ENCODE measurements at regions not wholly inside any gene's neighbourhood (a gene's known extent, or its start where the extent isn't known, plus 50 kb on each side); places are given as distances from the start of the nearest gene placed in this dataset.
"Not testable (repeated sequence)": the region's sequence is repeated elsewhere in the genome, so short reads cannot be mapped to it uniquely, and the experiment has no call there.

DNA sequence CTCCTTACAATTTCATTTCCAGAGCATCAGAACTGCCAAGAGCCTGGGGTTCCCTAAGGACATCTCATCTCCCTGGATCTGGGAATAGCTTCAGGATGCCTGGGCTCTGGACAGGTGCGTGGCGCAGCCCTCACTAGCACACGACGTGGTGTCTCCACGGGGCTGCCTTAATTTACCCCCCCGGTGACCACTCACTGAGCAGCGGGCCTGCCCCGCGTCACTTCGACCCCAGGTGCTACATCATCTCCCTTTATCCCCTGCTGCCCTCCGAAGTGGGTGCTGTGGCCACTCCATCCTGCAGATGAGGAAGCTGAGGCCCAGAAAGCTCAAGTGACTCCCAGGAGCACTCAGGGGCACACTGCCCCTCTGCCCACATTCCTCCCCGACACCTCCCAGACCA is 177.8 kb upstream of the SFSWAP start:
- DNase-seq (ENCODE audit: low spot score) (no peak), FAIRE-seq (no peak)

GRCh38 chr12:131535779-131536178 is 175.1 kb upstream of the SFSWAP start:
- no peak for FAIRE-seq
- no peak for DNase-seq (ENCODE audit: low spot score)

GRCh38 chr12:131536337-131536736 is 174.6 kb upstream of the SFSWAP start:
- no peak for FAIRE-seq
- DNase-seq (ENCODE audit: low spot score): no peak

- DNase-seq (ENCODE audit: low spot score) (no peak), FAIRE-seq (no peak)
These were observed 174.1 kb upstream of the SFSWAP start for GRCh38 chr12:131536766-131537165.

DNA sequence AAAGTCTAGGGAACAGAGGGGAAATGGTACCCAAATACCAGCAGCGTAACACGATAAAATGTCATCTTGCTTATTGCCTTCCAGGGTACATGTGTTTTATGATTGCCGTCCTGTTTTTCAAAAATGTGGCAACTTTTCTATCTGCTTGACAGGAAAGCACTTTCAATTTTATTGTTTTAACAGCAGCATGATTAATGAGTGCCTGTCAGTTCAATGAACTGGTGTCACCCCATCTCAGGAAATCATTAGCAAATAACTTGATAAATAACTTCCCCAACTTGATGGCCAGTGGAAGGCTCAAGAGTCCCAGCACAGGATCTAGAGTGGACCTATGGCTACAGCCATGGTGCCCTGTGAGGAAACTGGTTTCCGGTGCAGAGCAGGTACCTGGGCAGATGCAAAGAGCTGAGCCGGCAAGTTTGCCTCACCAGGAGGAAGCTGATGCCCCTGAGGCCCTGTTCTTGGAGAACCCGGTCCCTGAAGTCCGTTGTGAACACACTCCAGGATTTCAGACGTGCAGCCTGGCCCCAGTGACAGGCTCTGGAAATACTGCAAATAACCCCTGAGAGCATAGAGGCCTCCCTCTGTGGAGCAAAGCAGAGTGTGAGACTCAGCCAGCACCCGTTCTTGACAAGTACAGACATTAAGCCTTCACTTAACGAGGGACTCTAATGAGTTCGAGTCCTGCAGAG is 173.5 kb upstream of the SFSWAP start:
- DNase-seq (ENCODE audit: low spot score): no peak
- FAIRE-seq: no peak

GRCh38 chr12:131539381-131539780 is 171.5 kb upstream of the SFSWAP start:
- FAIRE-seq (no peak), DNase-seq (ENCODE audit: low spot score) (no peak)

- FAIRE-seq (peak; percentile 100), DNase-seq (ENCODE audit: low spot score) (no peak)
These were observed 170.7 kb upstream of the SFSWAP start for GRCh38 chr12:131540138-131540623.

DNA sequence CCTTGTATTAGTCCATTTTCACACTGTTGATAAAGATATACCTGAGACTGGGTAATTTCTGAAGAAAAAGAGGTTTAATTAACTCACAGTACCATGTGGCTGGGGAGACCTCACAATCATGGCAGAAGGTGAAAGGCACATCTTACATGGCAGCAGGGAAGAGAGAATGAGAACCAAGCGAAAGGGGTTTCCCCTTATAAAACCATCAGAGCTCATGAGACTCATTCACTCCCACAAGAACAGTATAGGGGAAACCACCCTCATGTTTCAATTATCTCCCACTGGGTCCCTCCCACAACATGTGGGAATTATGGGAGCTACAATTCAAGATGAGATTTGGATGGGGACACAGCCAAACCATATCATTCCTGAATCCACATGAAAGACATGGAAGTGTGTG is 169.4 kb upstream of the SFSWAP start:
- not testable (repeated sequence) for DNase-seq (ENCODE audit: low spot score); FAIRE-seq

DNA sequence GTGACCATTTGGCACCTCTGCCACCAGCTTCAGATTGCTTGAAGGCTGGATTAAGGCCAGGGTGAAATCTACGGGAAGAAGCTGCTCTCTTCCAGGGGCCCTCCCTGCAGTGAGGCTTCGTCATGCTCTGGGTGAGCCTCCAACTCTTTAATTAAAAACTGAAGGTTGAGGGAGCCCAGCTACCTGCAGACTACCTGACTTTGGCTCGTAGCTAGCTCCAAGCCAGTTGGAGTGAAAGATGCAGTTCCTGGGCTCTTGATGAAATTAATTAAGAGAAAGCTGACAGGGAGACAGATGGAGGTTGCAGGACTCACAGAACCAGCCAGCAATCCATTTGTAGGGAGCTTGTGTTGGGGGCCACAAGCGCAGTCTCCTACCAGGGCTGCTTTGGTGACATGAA is 168.5 kb upstream of the SFSWAP start:
- no peak for FAIRE-seq
- DNase-seq (ENCODE audit: low spot score): no peak

GRCh38 chr12:131543040-131543439 is 167.8 kb upstream of the SFSWAP start:
- DNase-seq (ENCODE audit: low spot score) (no peak), FAIRE-seq (peak; percentile 89)

DNA sequence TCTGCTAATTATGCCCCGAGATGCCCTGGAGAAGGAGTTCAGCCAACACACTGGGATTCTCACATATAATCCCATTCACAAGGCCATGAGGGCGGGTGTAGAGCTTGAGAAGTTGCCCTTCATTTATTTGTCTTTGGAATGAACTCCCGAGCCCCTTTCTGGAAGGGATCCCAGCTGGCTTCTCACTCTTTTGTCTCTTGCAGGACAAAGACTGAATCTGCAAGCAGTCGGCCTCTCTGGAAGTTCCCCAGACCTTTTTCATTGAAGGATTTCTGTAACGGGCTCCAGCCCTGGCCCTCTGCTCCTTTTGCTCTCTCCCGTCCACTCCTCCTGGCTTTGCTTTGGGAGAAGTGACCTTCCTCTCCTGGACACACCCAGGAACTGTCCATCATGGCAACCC is 163.3 kb upstream of the SFSWAP start:
- DNase-seq (ENCODE audit: low spot score) (no peak), FAIRE-seq (no peak)

DNA sequence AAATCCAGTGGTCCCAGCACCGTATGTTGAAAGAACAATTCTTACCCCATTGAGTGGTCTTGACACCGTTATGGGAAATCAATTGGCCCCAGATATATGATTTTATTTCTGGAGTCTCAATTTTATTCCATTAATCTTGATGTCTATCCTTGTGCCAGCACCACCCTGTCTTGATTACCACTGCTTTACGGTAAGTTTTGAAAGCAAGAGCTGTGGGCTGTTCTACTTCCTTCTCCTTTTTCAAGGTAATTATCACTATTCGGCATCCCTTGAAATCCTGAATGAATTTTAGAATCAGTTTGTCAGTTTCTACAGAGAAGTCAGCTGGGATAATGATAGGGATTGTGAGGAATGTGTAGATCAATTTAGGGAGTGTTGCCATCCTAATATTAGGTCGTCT is 160.8 kb upstream of the SFSWAP start:
- FAIRE-seq (no peak), DNase-seq (ENCODE audit: low spot score) (no peak)

- DNase-seq (ENCODE audit: low spot score): no peak
These were observed 159.0 kb upstream of the SFSWAP start for GRCh38 chr12:131551675-131552491.

DNA sequence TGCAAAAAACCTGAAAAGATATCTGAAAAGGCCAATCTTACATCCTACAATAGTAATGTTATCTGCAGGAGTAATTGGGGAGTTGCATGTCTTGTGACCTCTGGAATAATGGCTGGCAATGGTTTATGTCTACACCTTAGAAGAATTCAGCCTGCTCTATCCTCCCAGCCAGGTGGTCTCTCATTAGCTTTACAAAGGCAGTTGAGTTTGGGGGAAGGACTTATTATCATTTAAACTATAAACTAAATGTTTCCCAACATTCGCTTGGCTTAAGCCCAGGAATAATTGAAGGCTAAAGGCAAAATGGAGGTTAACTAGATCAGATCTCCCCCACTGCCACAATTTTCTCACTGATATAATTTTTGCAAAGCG is 158.4 kb upstream of the SFSWAP start:
- FAIRE-seq (no peak), DNase-seq (ENCODE audit: low spot score) (no peak)

More at GRCh38 chr12:131551675-131552491, 159.0 kb upstream of the SFSWAP start:
- FAIRE-seq: no peak

DNA sequence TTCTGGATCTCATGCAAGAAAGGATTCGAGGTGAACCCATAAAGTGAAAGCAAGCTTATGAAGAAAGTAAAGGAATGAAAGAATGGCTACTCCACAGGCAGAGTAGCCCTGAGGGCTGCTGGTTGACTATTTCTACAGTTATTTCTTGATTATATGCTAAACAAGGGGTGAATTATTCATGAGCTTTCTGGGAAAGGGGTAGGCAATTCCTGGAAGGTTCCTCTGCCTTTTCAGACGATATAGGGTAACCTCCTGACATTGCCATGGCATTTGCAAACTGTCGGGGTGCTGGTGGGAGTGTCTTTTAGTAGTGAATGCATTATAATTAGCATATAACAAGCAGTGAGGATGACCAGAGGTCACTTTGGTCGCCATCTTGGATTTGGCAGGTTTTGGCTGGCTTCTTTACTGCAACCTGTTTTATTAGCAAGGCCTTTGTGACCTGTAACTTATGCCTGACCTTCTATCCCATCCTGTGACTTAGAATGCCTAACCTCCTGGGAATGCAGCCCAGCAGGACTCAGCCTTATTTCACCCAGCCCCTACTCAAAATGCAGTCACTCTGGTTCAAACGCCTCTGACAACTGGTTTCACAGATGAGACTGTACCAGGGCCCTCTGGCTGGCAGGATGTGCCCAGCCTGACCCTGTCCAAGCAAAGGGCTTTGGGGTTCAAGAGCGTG is 157.7 kb upstream of the SFSWAP start:
- FAIRE-seq: no peak

GRCh38 chr12:131555197-131555846 is 155.6 kb upstream of the SFSWAP start:
- DNase-seq (ENCODE audit: low spot score) (no peak), FAIRE-seq (no peak)

More for the DNA sequence above, 157.7 kb upstream of the SFSWAP start:
- DNase-seq (ENCODE audit: low spot score): no peak

- no peak for DNase-seq (ENCODE audit: low spot score)
These were observed 155.0 kb upstream of the SFSWAP start for GRCh38 chr12:131555866-131556265.

DNA sequence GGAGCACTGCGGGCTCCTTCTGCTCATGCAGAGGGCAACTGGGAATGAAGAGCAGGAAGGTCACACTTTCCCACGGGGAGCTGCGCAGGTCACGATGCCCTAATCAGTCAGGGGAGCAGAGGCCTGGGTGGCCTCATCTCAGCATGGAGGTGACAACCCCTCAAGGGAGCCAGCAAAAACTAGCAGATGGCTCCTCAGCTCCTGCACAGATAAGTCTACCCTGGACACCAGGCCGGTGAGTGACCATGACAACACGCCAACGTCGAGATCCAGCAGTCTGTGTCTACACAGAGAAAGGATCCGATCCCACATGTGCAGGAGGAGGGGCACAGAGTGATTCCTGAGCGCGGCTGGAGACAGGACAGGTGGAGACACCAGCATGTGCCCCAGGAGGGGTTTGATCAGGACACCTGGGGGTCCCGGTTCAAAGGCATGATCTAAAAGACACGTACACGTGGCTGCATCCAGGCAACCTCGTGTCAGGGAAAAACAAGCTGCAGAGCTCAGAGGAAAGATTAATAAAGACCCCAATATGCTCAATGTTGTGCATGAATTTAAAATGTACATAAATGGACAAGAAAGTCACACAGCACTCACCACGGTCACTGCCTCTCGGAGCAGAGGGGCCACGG is 153.7 kb upstream of the SFSWAP start:
- no peak for FAIRE-seq

More at GRCh38 chr12:131555866-131556265, 155.0 kb upstream of the SFSWAP start:
- FAIRE-seq: no peak

DNA sequence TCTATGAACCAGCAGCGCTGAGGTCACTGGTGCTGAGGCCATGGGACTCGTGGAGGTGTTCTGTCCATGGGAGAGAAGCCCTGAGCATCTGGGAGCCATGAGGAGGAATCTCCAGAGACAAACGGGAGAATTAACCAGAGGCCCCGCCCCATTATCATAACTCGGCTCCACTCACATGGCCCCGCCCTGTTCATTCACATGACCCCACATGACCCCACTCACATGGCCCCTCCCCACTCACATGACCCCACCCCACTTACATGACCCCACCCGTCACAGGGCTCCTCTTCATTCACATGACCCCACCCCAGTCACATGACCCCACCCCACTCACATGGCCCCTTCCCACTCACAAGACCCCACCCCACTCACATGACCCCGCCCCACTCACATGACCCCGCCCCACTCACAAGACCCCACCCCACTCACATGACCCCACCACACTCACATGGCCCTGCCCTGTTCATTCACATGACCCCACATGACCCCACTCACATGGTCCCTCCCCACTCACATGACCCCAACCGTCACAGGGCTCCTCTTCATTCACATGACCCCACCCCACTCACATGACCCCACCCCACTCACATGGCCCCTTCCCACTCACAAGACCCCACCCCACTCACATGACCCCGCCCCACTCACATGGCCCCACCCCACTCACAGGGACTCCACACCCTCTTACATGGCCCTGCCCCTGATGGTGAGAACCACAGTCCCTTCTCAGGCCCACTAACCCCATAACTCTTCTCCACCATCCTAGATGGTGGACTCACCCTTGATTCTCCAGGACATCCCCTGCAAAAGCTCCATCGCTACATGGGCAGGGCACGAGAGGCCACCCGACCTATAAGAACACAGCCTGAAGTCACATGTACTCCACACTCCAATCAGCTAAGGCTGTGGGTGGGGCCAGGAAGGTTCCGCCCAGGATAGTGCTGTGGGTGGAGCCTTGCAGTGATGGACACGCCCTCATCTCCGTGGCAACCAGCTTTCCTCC is 151.1 kb upstream of the SFSWAP start:
- DNase-seq (ENCODE audit: low spot score): no peak
- no peak for FAIRE-seq

More for the DNA sequence above, 153.7 kb upstream of the SFSWAP start:
- DNase-seq (ENCODE audit: low spot score): no peak

- DNase-seq (ENCODE audit: low spot score) (no peak), FAIRE-seq (no peak)
These were observed 149.8 kb upstream of the SFSWAP start for GRCh38 chr12:131561051-131561450.
